HPDE6-E6E7 (cell line): ENCODE measurements at regions not wholly inside any gene's neighbourhood (a gene's known extent, or its start where the extent isn't known, plus 50 kb on each side); places are given as distances from the start of the nearest gene placed in this dataset.

Experiments used
- DNase-seq: peaks from one replicate; pipeline ENCODE4 v3.0.0; 2011; ENCODE audit warnings: missing footprints; ENCODE audit errors: extremely low spot score

DNA sequence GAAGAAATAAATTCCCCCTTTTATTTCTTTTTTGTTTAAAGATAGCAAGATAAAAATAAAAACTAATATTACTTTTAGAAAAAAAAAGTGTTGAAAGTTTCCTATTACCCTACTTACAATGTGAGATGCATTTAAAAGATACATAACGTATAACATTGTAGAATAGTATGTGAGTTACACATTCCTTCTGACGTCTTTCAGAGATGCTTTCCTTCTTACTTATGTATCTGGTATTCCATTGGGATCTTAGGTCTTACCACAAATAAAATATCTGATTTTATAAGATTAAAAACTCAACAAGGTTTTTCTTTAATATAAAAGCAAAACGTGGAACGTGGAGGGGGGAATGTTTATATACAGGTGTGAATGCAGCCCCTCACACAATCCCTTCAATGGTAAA, 147.2 kb upstream of the ETS2 start:
- DNase-seq: no peak

DNA sequence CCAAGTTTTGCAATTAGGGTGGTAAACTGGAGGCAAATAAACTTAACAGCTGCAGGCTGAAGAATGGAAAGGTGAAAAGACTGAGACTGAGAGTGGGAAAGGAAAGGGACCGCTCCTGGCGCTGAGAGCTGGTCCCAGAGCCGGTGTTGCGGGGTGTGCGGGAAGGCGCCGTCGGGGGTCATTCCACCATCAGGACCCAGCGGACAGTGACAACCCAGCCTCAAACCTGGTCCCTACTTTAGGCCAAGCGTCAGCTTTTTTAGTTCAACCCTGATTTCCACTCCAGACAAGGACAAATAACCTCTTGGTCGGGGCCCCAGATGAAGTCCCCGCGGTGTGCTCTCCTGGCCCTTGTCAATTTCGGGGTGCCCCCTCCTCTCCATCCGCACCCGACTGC, 145.8 kb upstream of the ETS2 start:
- no peak for DNase-seq

DNA sequence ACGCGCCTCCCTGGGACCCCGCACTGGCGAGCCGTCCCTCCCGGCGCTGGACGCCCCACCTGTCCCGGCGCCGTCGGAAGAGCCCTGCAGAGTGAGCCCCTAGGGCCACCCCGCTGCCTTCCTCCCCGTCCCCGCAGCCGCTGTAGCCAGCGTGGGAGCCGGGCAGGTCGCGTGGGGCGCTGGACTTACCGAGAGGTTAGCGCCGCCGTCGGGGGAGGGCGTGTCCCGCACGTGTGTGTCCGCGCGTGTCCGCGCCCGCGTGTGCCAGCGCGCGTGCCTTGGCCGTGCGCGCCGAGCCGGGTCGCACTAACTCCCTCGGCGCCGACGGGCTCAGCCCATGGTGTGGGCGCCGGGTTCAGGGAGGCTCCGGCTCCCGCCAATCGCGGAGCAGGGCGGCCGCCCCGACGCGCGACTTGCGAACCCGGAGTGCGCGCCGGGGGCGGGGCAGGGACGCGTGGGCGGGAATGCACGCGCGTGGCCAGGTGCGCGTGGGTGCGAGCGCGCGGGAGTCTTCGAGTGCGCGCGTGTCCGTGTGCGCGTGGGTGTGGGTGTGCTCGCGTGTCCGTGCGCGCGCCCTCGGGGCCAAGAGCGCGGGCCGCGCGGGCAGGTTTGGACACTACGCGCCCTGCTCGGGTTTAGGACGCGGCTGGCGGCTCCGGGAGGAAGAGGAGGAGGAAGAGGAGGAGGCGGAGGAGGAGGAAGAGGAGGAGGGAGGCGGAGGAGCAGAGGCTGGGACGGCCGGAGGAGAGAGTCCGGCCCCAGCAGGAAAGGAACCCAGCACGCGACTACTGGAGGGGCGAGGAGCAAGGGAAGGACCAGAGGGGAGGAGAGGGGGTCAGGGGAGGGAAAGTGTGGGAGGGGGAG, 145.2 kb upstream of the ETS2 start:
- DNase-seq: no peak

DNA sequence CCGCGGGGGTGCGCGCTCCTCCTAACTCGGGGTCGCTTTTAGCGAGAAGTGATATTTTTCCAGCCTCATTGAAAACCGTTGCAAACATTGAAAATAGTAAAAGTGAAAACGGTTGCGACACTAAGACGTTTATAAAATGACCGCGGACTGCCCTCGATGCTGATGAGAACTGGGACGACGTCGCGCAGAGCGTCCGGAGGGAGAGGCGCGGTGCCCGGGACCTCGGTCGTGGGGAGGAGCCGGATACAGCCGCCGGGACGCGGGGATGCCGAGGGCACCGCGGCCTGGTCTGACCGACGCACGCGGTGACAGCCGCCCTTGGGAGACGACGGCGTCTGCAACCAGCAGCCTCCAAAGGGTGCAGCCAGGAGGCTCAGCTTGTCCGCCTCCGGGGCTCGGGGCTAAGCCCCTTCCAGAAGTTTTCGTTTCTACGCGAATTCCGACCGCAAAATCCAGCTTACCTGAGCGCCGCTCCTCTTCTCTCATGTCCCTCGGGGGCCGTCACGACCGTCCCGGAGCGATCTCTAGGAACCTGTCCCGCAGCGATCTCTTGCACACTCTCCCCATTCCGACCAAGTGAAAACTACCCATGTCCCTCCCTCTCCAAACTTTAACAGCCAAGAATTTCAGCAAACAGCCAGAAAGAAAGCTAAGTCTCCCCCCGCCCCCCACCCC, 144.4 kb upstream of the ETS2 start:
- DNase-seq: peak; percentile 31

DNA sequence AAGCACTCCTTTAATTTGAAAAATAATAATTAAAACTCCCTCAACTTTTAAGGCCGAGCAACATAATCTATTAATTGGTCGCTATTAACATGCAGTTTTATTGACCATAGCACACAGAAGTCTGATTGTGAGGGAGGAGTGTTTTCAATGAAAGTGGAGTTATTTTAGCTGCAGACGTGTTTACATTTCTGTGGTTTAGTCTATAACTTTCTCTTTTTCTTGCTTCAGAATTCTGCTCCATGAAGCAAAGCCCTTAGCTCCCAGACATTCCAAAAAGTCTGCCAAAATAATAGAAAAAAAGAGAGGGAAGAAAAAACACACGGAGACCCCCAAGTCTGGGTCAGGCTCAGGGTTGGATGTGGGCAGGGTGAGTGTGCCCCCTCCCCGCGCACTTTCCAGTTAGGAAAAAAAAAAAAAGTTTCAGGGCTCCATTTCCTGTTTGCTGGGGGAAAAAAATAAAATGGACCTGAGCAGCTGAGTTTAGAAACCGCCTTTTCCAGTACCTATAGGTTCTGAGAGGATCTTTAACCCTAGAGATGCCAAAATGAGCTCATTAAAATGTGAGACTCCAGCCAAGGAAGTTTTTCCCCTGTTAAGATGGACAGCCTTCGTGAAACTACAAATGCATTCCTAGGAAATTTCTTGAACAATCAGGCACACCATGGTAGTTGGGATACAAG, 143.7 kb upstream of the ETS2 start:
- DNase-seq: no peak

DNA sequence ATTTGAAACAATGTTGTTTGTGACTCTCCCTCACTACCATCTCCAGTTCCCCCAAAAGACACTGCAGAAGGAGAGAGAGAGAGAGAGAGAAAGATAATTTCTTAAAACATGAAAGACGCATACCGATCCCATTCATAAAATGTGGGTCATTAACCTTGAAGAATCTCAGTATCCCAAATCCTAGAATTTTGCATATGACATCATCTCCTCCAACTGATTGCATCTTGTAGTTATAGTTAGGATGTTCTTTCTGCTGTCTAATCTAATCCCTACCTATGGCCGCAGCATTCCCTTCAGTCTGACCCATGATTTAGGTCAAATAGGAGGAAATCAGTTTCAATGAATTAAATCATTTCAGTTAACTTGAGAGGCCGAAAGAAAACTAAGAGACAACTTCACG, 142.4 kb upstream of the ETS2 start:
- no peak for DNase-seq

DNA sequence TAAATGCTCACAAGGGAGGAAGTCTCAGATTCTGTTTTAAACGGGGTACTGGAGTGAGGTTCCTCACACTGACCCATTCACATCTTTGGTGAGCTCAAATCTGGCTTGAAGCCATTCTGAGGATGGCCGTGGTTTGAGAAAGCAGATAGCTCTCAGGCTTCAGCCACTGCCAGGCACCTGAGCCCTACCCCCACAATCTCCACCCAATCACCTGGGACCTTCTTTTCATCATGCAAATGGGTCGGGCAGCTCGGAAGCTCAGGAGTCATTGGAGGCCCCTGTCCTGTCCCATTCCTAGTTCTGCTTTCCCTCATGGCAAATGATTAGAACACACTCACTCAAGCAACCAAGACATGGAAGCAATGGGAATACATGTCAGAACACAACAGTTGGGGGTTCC, 141.4 kb upstream of the ETS2 start:
- DNase-seq: no peak

DNA sequence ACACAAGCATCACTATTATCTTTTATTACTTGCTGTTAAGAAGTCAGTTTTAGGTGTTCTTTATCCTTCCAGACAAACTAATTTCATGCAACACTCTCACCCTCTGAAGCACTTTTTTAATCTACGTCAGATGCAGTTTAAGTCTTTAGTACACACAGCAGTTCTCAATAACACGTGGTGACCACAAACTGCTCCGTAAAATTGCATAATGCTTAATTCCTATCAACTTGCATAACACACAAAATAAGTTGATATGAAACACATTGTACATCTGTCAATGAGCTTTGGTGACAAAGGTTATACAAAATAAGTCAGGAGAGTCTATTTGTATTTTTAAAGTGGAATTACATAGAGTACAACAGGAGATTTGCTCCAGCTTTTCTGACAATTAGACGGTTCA, 140.9 kb upstream of the ETS2 start:
- no peak for DNase-seq

DNA sequence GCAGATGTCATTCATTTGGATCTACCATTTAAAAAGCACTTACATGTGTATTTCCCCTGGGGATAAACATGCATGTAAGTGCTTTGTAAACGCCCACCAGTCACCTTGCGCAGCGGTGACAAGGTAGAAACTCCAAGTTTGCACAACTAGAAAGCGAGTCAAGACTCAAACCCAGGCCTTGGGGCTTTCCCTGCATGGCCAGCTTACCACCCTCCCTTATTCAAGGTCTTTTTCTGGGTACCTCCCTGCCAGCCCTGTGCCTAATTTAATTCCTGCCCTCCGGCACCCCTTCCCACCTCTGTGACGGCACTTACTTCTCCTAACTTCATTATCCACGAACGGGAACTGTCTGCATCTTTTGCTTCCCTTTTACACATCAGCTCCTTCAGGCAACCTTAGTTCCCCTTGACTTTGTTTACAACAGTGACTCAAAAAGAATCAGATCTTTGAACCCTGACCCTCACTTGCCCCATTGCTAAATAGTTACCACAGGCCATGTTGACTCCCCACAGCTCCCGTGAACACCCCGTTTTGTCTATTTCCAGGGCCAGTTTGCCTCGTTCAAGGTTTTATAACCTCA, 138.3 kb upstream of the ETS2 start:
- no peak for DNase-seq

DNA sequence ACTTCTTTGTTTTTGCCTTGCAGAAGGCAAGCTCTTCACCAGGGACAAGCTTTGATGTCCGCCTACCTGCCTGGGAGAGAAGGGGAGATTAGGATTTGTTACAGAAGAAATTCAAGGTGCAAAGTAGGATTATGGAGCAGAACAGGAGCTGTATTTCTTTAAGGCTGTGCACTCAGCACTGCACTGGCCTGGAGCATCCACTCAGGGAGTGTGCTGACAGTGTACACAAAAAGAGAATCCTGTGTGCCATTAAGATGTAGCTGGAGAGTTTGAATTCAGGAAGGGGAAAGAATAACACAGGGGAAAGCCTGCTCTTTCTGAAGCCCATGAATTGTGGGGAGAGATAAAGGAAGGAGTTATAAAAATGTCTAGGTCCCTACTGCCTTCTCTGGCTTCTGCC, 137.7 kb upstream of the ETS2 start:
- DNase-seq: no peak

DNA sequence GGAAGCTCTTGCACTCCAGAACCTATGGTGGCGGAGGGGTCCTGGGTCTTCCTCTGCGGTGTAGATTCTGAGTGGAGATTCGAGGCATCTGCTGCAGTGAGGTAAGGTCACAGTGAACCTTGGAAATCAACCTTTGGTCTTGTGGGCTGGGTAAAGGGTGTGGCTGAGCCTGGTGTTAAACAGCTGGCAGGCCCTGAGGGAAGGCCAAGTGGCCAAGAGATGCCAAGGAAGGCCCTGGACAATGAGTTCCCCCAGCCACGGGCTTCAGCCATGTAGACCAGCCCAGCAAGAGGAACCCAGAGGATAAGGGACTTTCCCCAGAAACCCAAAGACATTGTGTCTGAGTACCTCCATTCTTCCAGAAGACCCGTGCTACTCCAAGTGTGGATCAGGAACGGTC, 137.2 kb upstream of the ETS2 start:
- DNase-seq: no peak

DNA sequence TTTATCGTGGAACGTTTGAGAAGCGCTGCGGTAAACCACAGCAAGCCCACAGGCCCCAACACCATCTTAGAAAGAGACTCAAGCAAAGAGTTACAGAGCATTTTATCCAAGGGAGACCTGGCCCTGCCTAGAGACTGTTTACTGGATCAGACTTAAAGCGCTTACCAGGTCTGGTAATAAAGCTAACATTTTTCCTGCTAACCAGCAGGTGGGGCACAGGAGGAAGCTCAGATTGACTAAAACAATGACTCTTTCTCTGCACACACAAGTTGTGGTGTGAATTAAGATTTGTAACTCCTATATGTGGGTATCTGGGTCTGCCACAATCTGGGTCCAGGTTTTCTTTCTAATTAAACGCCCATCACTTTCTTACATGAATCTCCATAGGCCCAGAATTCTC, 136.5 kb upstream of the ETS2 start:
- DNase-seq: peak; percentile 26

DNA sequence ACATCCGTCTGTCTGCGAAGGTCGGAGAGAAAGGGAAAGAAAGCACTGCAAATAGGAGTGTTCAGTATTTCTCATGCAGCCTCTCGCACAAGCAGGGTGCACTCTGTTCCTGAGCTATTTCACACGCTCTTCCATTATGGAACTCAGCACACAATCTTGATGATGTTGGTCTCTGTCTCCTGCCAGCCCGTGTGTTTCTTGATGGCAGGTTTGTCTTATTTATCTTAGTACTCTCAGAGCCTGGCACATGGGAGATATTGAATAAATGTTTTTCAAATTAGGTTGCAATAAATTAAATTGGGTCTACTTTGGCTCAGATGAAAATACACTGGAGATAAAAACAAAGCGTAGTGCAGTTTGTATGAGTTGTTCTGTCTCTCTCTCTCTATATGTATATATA, 134.9 kb upstream of the ETS2 start:
- DNase-seq: no peak

DNA sequence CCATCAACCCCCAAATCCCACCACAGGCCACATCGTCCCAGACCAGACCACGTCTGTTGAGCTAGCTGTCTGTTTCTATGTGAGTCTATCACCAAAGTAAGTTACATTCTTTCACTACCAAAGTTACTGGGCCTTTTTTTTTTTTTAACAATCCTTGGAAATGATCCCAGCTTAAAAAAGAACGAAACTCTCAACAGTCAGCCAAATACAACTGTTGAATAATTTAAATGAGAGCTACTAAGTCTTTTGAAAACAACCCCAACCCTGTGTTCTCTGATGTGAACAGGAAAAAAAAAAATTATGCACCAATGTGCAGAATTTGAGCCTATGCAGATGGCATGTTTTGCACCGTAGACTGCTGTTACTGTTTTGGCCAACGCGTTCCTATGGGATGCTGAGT, 134.0 kb upstream of the ETS2 start:
- DNase-seq: no peak

DNA sequence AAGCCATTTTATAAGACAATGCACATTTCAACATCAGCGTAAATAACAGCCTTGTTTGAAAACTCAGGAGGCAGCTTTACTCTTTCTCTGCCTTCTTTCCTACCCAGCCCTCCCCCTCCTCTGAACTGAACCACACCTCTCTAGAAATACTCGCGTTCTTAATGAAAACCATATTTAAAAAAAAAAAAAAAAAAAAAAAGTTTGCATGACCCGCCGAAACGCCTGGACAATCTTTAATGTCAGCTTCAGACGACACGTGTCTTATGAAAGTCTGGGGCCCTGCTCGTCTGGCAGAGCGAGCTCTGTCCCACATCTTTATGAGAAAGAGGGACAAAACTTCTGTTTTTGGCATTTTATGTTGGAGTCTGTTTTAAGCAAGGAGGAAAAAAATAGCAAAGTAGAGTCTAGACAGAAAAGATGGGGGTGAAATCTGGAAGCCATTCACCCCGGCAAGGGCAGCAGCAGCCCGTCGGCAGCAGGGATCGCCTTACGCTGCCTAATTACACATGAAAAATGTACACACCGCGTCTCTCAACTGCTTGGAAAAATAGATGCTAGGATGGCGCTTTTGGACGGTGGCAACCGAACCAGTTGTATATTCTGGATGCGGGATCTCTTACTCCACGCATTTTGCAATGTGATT, 130.4 kb upstream of the ETS2 start:
- no peak for DNase-seq

DNA sequence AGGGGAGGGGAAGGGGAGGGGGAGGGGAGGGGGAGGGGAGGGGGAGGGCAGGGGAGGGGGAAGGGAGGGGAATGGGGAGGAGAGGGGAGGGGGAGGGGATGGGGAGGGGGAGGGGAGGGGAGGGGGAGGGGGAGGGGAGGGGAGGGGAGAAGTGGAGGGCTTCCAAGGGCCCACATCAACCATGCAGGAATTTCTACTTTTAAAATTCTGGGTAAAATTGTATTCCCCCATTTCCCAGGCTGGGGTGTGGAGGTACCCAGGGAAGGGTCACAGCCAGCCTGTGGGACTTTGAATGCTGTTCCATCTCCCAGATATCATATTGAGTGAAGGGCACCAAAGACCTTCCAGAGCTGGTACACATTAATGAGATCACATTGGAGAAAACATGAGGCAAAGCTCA, 126.9 kb upstream of the ETS2 start:
- DNase-seq: no peak

DNA sequence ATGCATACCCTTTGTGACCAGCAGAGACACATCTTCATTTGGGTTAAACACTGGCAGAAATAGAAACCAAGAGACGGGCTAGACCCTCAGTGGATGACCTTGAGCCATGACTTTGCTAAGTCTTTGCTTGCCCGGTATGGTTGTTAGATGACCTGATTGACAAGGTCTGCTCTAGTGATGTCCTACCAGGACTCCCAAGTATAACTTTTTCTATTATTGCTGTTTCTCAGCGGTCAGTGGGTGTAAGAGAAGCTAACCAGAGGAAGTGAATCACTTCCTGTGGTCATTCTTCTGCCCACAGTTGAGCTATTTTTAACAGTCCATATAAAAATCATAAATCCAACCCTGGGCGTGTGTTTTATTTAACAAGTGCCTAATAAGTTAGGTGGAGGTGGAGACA, 126.2 kb upstream of the ETS2 start:
- DNase-seq: no peak

DNA sequence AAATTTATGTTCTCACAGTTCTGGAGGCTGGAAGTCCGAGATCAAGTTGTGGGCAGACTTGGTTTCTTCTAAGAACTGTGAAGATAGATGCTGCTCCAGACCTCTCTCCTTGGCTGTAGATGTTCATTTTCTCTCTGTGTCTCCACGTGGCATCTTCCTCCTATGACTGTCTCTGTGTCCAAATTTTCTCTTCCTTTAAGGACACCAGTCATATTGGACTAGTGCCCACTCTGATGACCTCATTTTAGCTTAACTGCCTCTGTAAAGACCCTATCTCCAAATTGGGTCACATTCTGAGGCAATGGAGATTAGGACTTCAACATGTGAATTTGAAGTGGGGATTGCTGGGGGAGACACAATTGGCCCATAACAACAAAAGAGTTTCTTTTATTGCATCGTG, 125.3 kb upstream of the ETS2 start:
- no peak for DNase-seq

DNA sequence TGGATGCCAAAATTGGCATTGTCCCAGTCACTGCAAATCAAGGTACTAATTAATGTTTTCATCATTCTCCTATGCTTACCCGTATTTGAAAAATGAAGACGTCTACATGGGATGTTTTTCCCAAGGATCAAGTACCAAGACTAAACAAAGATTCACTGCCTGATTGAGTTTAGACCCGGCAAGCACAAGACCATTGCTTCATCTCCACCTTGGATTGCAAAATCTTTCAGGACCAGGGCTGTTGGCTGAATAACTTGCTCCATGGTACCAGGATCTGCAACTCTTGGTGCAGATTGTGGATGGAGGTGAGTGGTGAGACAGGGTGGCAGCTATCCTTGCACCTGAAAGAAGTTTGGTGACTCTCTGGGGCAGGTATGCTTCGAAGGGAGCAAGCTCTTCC, 122.5 kb upstream of the ETS2 start:
- DNase-seq: no peak

DNA sequence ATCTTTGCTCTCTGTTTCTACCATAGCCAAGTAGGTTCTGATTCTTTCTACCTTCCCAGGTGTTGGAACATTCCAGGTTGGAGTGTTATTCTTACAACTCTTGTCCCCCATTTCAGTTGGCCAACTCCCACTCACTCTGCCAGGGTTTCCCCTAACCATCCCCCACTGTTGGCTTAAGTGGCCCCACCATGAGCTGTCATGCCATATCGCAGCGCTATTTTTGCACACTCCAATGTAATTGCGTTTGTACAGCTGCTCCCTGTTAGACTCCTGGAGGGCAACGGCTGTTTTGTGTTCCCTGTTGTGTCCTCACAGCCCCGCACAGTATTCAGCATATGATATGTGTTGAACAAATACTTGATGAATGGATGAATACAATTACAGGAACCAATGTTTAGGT, 117.7 kb upstream of the ETS2 start:
- no peak for DNase-seq

DNA sequence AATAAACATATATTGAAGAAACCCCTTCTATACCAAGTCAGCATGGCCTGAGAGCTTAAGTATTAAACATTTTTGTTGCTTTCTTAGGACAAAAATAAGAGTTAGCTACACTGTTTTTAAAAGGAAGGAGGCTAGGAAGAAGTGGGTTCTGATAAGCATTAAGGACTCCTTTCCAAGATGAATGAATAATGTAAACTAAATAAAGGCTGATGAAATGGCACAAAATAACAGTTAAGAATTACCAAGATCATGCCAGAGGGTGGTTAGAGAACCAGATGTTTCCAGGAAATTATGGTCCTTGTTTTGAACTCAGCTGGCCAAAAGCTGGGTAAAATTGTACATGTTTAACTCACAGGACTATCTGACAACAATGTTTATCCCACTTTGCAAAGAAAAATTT, 114.1 kb upstream of the ETS2 start:
- no peak for DNase-seq

DNA sequence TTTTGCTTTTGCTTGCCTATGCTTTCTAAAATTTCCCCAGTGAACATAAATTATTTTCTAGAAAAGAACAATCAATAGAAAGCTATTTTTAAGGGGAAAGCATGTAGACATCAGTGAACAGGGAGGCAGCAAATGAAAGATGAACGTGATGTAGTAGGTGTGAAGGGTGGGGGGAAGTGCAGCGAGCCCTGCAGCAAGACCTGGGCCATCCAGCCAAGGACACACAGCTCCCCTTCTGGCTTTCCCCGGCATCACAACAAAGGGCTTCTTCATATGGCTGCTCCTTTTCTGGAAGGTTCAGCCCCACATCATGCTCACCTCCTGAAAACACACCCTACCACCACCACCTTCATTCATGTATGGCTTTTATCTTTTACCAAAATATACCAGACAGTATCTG, 109.2 kb upstream of the ETS2 start:
- DNase-seq: no peak
